ENCODE measurements at regions not wholly inside any gene's neighbourhood (a gene's known extent, or its start where the extent isn't known, plus 50 kb on each side); places are given as distances from the start of the nearest gene placed in this dataset.

GRCh38 chr7:22627136-22627535 lies 99.9 kb upstream of the IL6 start:
- DNase-seq (ENCODE audit: low read depth in 2 of 2, low spot score in 1 of 2), result no peak

DNA sequence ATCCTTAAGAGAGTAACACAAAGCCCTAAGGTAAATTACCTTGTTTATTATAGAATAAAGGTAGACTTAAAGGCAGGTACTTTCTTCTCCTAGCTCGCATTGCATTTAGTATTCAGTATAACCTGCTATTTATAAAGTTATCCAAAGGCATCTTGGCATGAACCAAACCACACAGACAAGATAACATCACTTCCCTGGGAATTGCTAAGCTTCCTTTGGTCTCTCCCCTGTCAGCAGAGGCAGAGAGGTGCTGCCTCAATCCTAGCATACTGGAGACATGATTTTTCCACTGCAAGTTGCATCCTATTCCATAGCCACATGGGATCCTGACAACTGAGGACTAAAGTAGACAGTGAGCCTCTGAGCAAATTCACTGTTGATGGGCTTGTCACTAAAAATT lies 101.7 kb upstream of the IL6 start:
- DNase-seq (ENCODE audit: low read depth in 2 of 2, low spot score in 1 of 2), result no peak

DNA sequence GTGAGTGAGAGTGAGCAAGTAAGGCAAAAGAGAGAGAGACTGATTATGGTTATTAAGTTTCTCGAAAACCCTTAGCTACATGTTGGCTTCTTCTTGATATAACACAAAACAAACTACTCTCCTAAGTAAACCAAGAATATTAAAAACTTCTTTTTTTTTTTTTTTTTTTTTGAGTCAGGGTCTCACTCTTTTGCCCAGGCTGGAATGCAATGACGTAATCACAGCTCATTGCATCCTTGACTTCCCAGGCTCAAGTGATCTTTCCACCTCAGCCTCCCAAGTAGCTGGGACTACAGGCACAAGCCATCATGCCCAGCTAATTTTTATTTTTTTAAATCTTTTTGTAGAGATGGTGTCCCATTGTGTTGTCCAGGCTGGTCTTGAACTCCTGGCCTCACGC lies 102.2 kb upstream of the IL6 start:
- DNase-seq (ENCODE audit: low read depth in 2 of 2, low spot score in 1 of 2), result no peak

GRCh38 chr7:22622116-22622785 lies 104.7 kb upstream of the IL6 start:
- no peak for DNase-seq (ENCODE audit: low read depth in 2 of 2, low spot score in 1 of 2)

GRCh38 chr7:22618528-22618927 lies 108.5 kb upstream of the IL6 start:
- no peak for DNase-seq (ENCODE audit: low read depth in 2 of 2, low spot score in 1 of 2)

DNA sequence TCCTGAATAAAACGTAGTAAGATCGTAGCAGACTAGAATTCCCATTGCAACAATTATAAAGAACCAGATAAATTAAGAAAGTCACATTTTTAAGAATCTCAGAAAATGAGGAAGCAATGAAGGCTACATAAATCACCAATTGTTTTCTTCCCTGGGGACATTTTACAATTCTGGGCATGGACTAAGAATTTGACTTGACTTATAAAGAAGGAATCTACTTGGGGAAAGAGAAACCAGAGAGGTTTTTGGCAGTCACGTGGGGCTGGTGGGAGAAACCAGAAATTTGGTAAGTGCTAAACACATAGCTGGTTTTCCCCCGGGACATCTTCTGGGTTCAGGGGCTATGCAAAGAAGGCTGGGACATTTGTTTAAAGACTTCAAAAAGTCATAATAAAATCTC lies 109.8 kb upstream of the IL6 start:
- no peak for DNase-seq (ENCODE audit: low read depth in 2 of 2, low spot score in 1 of 2)

DNA sequence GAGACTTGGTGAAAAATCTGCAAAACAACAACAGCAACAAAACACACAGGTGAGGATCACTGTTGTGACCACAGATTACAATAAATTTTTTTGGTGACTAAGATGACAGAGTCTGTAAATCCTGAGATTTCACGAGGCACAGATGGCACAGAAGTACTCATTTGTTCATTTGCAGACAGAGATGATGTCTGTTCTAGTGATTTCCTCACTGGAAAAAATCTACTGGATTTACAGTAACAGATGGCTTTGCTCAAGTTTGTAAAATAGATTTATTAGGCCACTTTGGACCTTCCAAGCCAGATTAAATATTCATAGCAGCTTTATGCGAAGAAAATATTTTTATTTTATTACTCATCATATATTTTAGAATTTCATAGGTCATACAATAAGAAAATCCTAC lies 113.5 kb upstream of the IL6 start:
- no peak for DNase-seq (ENCODE audit: low read depth in 2 of 2, low spot score in 1 of 2)

DNA sequence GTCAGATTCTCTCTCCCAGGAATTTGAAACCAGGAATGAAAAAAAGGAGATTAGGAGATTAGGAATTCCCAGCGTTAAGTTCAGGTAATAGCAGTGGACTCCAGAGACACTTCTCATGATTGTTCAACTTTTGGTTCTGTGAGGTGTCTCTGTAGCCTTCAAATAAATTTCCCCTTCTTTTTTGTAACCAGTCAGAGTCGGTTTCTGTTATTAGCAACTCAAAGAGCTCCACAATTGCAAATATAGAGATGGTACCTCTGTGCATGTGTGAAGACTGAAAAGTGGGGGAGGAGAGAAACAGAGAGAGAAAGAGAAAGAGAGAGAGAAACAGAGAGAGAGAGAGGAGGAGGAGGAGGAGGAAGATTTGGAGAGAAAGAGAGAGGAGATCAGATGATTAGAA lies 112.8 kb upstream of the STEAP1B start:
- no peak for DNase-seq (ENCODE audit: low read depth in 2 of 2, low spot score in 1 of 2)

DNA sequence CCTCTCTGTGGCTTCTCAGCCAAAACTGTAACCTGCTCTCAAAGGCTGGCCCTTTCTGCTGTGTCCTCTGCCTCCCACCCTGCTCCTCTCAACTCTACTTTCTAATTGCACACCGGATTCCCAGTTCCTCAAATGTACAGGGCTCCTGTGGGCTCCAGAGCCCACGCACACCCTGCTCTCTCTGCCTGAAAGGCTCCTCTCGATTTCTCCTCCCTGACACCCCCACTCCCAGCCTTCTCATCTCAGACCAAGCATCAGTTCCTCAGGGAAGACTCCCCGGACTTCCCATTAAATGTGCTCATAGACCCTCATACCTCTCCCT lies 111.7 kb upstream of the STEAP1B start:
- no peak for DNase-seq (ENCODE audit: low read depth in 2 of 2, low spot score in 1 of 2)

DNA sequence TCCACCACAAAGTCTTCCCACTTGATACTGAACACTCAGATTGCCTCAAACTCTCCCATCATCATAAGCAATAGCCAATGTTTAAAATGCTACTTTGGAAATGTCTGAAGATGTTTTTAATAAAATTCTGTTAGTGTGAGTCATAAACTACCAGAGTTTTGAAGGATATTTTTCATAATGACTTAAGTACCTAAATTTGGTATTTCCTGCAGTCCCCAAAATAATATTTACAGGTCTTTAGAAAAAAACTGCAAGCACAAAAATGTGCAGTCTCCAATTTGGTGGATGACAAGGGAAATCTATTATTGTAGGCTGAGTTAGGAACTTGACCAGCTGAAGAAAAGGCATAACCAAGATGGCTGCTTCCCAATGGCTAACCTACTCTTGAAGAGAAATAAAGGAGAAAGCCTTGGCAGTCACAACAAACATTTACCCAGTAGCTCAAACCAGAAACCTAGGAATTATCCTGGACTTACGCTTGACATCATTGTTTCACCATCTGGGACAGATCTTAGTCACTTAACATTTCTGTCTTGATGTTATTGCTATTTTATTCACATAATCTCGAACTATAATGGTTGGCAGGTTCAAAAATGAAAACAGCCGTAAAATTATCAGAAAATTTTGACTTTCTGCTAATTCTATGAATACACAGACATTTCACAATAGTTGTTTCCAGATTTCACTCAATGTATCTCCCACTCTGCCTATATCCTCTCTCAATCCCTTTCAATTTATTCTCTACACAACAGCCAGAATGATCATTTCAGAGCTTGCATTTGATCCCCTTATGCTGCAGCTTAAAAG lies 111.2 kb upstream of the STEAP1B start:
- DNase-seq (ENCODE audit: low read depth in 2 of 2, low spot score in 1 of 2), result no peak

DNA sequence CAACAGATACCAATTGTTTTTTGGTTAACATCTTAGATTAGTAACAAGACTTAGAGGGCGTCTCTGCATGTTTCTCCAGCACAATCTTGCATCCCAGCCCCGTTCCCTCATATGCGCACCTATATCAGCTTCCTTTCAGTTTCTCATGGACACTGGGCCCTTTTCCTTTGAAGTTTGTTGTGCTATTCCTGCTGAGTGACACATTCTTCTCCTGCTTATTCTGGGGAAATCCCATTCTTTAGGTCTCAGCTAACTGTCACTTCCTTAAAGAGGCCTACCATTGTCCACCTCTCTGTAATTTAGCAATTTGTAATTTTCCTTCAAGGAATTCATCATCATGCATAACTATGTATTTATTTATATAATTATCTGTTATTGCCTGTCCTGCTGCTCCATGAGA lies 110.3 kb upstream of the STEAP1B start:
- no peak for DNase-seq (ENCODE audit: low read depth in 2 of 2, low spot score in 1 of 2)

- DNase-seq (ENCODE audit: low read depth in 2 of 2, low spot score in 1 of 2), result no peak
Observed at GRCh38 chr7:22607180-22607579, 107.2 kb upstream of the STEAP1B start.

GRCh38 chr7:22604246-22604645 lies 104.3 kb upstream of the STEAP1B start:
- DNase-seq (ENCODE audit: low read depth in 2 of 2, low spot score in 1 of 2), result no peak

DNA sequence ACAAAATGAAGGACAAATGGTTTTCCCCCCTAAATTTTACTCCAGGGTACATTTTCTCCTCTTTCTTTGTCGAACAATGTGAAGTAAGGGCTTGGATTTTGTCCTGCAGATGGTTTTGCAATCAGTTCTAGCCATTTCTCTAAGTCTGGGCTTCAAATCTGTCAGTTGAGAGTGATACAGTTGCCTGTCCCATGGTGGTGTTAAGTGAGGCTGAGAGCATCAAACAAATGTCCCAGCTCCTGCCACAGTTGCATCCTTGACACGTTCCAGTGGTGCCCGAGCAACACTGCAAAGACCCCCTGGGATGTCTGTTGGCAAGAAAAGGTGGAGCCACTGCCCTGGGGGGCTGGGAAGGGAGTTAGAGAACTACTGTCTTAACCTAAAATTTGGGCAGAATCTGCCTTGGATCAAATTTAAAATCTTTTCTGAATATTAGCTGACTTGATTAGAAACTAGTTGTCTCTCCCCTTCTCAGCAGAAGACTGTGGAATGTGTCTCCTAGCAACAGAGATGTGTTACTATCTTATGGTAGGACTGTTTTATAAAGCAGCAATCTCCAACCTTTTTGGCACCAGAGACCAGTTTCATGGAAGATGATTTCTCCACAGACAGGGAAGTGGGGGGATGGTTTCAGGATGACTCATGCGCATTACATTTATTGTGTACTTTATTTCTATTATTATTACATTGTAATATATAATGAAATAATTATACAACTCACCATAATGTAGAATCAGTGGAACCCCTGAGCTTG lies 102.0 kb upstream of the STEAP1B start:
- DNase-seq (ENCODE audit: low read depth in 2 of 2, low spot score in 1 of 2), result no peak

DNA sequence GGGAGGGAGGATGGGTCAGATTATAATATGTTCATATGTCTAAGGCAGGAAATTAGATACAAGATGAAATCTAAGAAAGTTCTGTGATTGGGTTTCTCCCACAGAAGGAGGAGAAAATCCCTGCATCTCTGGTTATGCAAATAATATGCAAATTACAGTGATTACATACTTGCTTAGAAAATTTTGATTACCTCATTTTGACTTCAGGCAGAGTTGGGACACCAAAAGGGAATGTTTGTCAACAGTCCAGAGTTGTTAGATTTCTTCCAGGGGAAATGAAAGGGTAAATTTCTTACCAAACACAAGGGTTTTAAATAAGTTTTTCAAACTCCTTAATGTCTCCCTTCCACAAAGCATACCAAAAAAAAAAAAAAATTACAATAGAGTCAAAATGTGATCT lies 101.4 kb upstream of the STEAP1B start:
- no peak for DNase-seq (ENCODE audit: low read depth in 2 of 2, low spot score in 1 of 2)

- no peak for DNase-seq (ENCODE audit: low read depth in 2 of 2, low spot score in 1 of 2)
Observed at GRCh38 chr7:22601003-22601402, 101.0 kb upstream of the STEAP1B start.

DNA sequence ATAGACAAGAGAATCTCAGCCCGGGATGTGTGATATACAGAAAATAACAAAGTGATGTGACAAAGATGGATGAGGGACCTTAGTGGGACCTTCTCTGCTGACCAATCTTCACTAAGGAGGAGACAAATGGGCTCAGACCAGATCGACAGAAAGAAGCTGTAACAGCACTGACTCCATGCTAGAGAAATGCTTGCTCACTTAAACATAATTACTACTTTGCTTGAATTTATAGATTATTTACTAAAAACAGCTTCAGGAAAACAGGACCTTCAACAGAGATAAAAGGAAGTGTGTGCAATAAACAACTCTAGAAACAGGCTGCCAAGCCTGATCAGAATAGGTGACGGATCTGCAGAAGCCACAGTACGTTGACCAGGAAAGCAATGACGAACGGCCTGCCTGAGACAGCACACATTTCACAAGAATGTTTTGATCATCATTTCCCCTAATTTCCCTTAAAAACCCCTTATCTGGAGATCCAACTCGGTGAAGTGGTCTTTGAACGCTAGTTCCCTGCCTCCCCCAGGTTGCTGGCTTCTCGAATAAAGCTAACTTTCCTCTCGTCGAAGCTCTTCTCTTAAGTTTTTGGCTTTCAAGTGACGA lies 98.4 kb upstream of the STEAP1B start:
- no peak for DNase-seq (ENCODE audit: low read depth in 2 of 2, low spot score in 1 of 2)

- DNase-seq (ENCODE audit: low read depth in 2 of 2, low spot score in 1 of 2), result no peak
Observed at GRCh38 chr7:22597844-22598243, 97.9 kb upstream of the STEAP1B start.

GRCh38 chr7:22596763-22597400 lies 96.9 kb upstream of the STEAP1B start:
- DNase-seq (ENCODE audit: low read depth in 2 of 2, low spot score in 1 of 2), result no peak

GRCh38 chr7:22594020-22594419 lies 94.0 kb upstream of the STEAP1B start:
- no peak for DNase-seq (ENCODE audit: low read depth in 2 of 2, low spot score in 1 of 2)

- no peak for DNase-seq (ENCODE audit: low read depth in 2 of 2, low spot score in 1 of 2)
Observed at GRCh38 chr7:22591271-22591670, 91.3 kb upstream of the STEAP1B start.

Data from stimulated activated CD8-positive, alpha-beta memory T cell treated with anti-CD3 and anti-CD28 coated beads, Interleukin-4, amount 100 ng/mL, for 1 hour (primary cell).